ENCODE measurements at regions not wholly inside any gene's neighbourhood (a gene's known extent, or its start where the extent isn't known, plus 50 kb on each side); places are given as distances from the start of the nearest gene placed in this dataset.

- Mint-ChIP-seq H3K27ac (no peak overlapping the region), H3K4me1 (no peaks in the 10 kb centered on the region), H3K9me3 (peaks cover 6% of the 10 kb centered on the region), H3K4me3 (no peak overlapping the region), H3K27me3 (no peaks in the 10 kb centered on the region), H3K36me3 (ENCODE audit: low read depth) (no peaks in the 10 kb centered on the region)
- DNase-seq: no peak
- ATAC-seq: no peak
These were observed 516.8 kb downstream of the NOVA1 start for GRCh38 chr14:26081043-26081442.

GRCh38 chr14:26078561-26078960 lies 519.3 kb downstream of the NOVA1 start:
- H3K4me1 Mint-ChIP-seq: no peaks in the 10 kb centered on the region
- peaks cover 4% of the 10 kb centered on the region for H3K9me3 Mint-ChIP-seq
- H3K4me3 Mint-ChIP-seq: no peak overlapping the region
- H3K36me3 Mint-ChIP-seq (ENCODE audit: low read depth): no peaks in the 10 kb centered on the region
- DNase-seq (no peak), ATAC-seq (no peak)
- H3K27ac Mint-ChIP-seq: no peak overlapping the region
- no peaks in the 10 kb centered on the region for H3K27me3 Mint-ChIP-seq

GRCh38 chr14:26074892-26075291 lies 522.9 kb downstream of the NOVA1 start:
- ATAC-seq (no peak), DNase-seq (no peak)
- H3K4me1 Mint-ChIP-seq: no peaks in the 10 kb centered on the region
- no peaks in the 10 kb centered on the region for H3K27me3 Mint-ChIP-seq
- peaks cover 4% of the 10 kb centered on the region for H3K9me3 Mint-ChIP-seq
- H3K4me3 Mint-ChIP-seq: no peak overlapping the region
- no peaks in the 10 kb centered on the region for H3K36me3 Mint-ChIP-seq (ENCODE audit: low read depth)
- no peak overlapping the region for H3K27ac Mint-ChIP-seq

- Mint-ChIP-seq H3K27me3 (no peaks in the 10 kb centered on the region), H3K9me3 (peaks cover 4% of the 10 kb centered on the region), H3K4me1 (no peaks in the 10 kb centered on the region), H3K4me3 (no peak overlapping the region), H3K36me3 (ENCODE audit: low read depth) (no peaks in the 10 kb centered on the region), H3K27ac (no peak overlapping the region)
- ATAC-seq (no peak), DNase-seq (no peak)
These were observed 527.4 kb downstream of the NOVA1 start for GRCh38 chr14:26070443-26070842.

- no peaks in the 10 kb centered on the region for H3K36me3 Mint-ChIP-seq (ENCODE audit: low read depth)
- no peak for DNase-seq
These were observed 529.9 kb downstream of the NOVA1 start for GRCh38 chr14:26067786-26068459.

GRCh38 chr14:26067341-26067740 lies 530.5 kb downstream of the NOVA1 start:
- Mint-ChIP-seq H3K4me3 (no peak overlapping the region), H3K4me1 (no peaks in the 10 kb centered on the region), H3K27me3 (no peaks in the 10 kb centered on the region), H3K9me3 (peaks cover 3% of the 10 kb centered on the region), H3K36me3 (ENCODE audit: low read depth) (no peaks in the 10 kb centered on the region), H3K27ac (no peak overlapping the region)
- DNase-seq (no peak), ATAC-seq (no peak)

More at GRCh38 chr14:26067786-26068459, 529.9 kb downstream of the NOVA1 start:
- H3K27ac Mint-ChIP-seq: no peak overlapping the region
- no peaks in the 10 kb centered on the region for H3K27me3 Mint-ChIP-seq
- H3K4me1 Mint-ChIP-seq: no peaks in the 10 kb centered on the region
- ATAC-seq: no peak
- no peak overlapping the region for H3K4me3 Mint-ChIP-seq
- H3K9me3 Mint-ChIP-seq: peaks cover 4% of the 10 kb centered on the region

GRCh38 chr14:26056036-26056616 lies 541.7 kb downstream of the NOVA1 start:
- ATAC-seq (no peak), DNase-seq (no peak)
- Mint-ChIP-seq H3K27ac (no peak overlapping the region), H3K4me1 (no peaks in the 10 kb centered on the region), H3K36me3 (ENCODE audit: low read depth) (no peaks in the 10 kb centered on the region), H3K27me3 (no peaks in the 10 kb centered on the region), H3K4me3 (no peak overlapping the region), H3K9me3 (peaks cover 11% of the 10 kb centered on the region)

- Mint-ChIP-seq H3K27me3 (no peaks in the 10 kb centered on the region), H3K4me1 (no peaks in the 10 kb centered on the region), H3K27ac (no peak overlapping the region), H3K9me3 (peaks cover 3% of the 10 kb centered on the region), H3K4me3 (no peak overlapping the region), H3K36me3 (ENCODE audit: low read depth) (no peaks in the 10 kb centered on the region)
- ATAC-seq: no peak
- no peak for DNase-seq
These were observed 565.5 kb downstream of the NOVA1 start for GRCh38 chr14:26032348-26032747.

- Mint-ChIP-seq H3K27me3 (no peaks in the 10 kb centered on the region), H3K9me3 (peaks cover 3% of the 10 kb centered on the region), H3K4me1 (no peaks in the 10 kb centered on the region), H3K36me3 (ENCODE audit: low read depth) (no peaks in the 10 kb centered on the region), H3K27ac (no peak overlapping the region), H3K4me3 (no peak overlapping the region)
- ATAC-seq (no peak), DNase-seq (no peak)
These were observed 571.4 kb downstream of the NOVA1 start for GRCh38 chr14:26026384-26026783.

GRCh38 chr14:26023967-26024366 lies 573.9 kb downstream of the NOVA1 start:
- no peak for ATAC-seq
- H3K27me3 Mint-ChIP-seq: no peaks in the 10 kb centered on the region
- no peaks in the 10 kb centered on the region for H3K36me3 Mint-ChIP-seq (ENCODE audit: low read depth)

GRCh38 chr14:26021759-26022158 lies 576.1 kb downstream of the NOVA1 start:
- Mint-ChIP-seq H3K4me1 (no peaks in the 10 kb centered on the region), H3K9me3 (peaks cover 5% of the 10 kb centered on the region), H3K36me3 (ENCODE audit: low read depth) (no peaks in the 10 kb centered on the region), H3K4me3 (no peak overlapping the region), H3K27ac (no peak overlapping the region), H3K27me3 (no peaks in the 10 kb centered on the region)
- no peak for ATAC-seq
- no peak for DNase-seq

More at GRCh38 chr14:26023967-26024366, 573.9 kb downstream of the NOVA1 start:
- H3K27ac Mint-ChIP-seq: no peak overlapping the region
- H3K4me1 Mint-ChIP-seq: no peaks in the 10 kb centered on the region
- peaks cover 5% of the 10 kb centered on the region for H3K9me3 Mint-ChIP-seq
- no peak for DNase-seq
- no peak overlapping the region for H3K4me3 Mint-ChIP-seq

GRCh38 chr14:26017270-26017669 lies 580.6 kb downstream of the NOVA1 start:
- no peak for ATAC-seq
- H3K9me3 Mint-ChIP-seq: peaks cover 19% of the 10 kb centered on the region
- H3K27me3 Mint-ChIP-seq: no peaks in the 10 kb centered on the region
- no peak overlapping the region for H3K4me3 Mint-ChIP-seq
- no peak overlapping the region for H3K27ac Mint-ChIP-seq
- H3K36me3 Mint-ChIP-seq (ENCODE audit: low read depth): no peaks in the 10 kb centered on the region
- DNase-seq: no peak
- H3K4me1 Mint-ChIP-seq: no peaks in the 10 kb centered on the region

GRCh38 chr14:26008290-26008689 lies 589.5 kb downstream of the NOVA1 start:
- Mint-ChIP-seq H3K36me3 (ENCODE audit: low read depth) (no peaks in the 10 kb centered on the region), H3K4me1 (no peaks in the 10 kb centered on the region), H3K27me3 (no peaks in the 10 kb centered on the region), H3K9me3 (peaks cover 20% of the 10 kb centered on the region), H3K4me3 (no peak overlapping the region), H3K27ac (no peak overlapping the region)
- DNase-seq (no peak), ATAC-seq (no peak)

GRCh38 chr14:26004342-26004741 lies 593.5 kb downstream of the NOVA1 start:
- H3K9me3 Mint-ChIP-seq: no peaks in the 10 kb centered on the region
- H3K36me3 Mint-ChIP-seq (ENCODE audit: low read depth): no peaks in the 10 kb centered on the region
- DNase-seq: no peak
- ATAC-seq: no peak
- no peak overlapping the region for H3K4me3 Mint-ChIP-seq
- no peaks in the 10 kb centered on the region for H3K27me3 Mint-ChIP-seq
- no peak overlapping the region for H3K27ac Mint-ChIP-seq
- no peaks in the 10 kb centered on the region for H3K4me1 Mint-ChIP-seq

GRCh38 chr14:25993830-25994229 lies 604.0 kb downstream of the NOVA1 start:
- H3K27ac Mint-ChIP-seq: no peak overlapping the region
- H3K36me3 Mint-ChIP-seq (ENCODE audit: low read depth): no peaks in the 10 kb centered on the region
- DNase-seq: no peak
- H3K27me3 Mint-ChIP-seq: no peaks in the 10 kb centered on the region
- ATAC-seq: no peak
- no peaks in the 10 kb centered on the region for H3K4me1 Mint-ChIP-seq
- no peak overlapping the region for H3K4me3 Mint-ChIP-seq
- peaks cover 22% of the 10 kb centered on the region for H3K9me3 Mint-ChIP-seq

Data from activated naive CD8-positive, alpha-beta T cell treated with anti-CD3 and anti-CD28 coated beads, Interleukin-2, amount 50 U/mL, for 24 hours (primary cell).